Right atrium auricular region (tissue), 2 donors: ENCODE measurements at regions not wholly inside any gene's neighbourhood (a gene's known extent, or its start where the extent isn't known, plus 50 kb on each side); places are given as distances from the start of the nearest gene placed in this dataset.
A peak's percentile ranks its signal among the peaks of the same experiment; 100 is the strongest.

Experiments
- DNase-seq: peaks from one replicate; pipeline ENCODE4 v3.0.0-alpha.2; 2019; ENCODE audit warnings: low spot score
- H3K27ac ChIP-seq, 2 donors: fragments of 200-600 bp; sonication (generic); 1 replicate in 1 of 2; 2 replicates in 1 of 2; pipeline ENCODE4 v1.5.1; 2016 to 2019
- H3K27me3 ChIP-seq, 2 donors: fragments of 200-600 bp; sonication (generic); one replicate each; pipeline versions ENCODE4 v1.5.1 to v1.6.0; 2017 to 2019
- H3K36me3 ChIP-seq: fragments of 200-600 bp; sonication (generic); one replicate; pipeline ENCODE4 v1.5.1; 2016
- H3K4me1 ChIP-seq, 2 donors: fragments of 200-600 bp; sonication (generic); one replicate each; pipeline versions ENCODE4 v1.5.1 to v1.6.0; 2017 to 2019
- H3K4me3 ChIP-seq, 2 donors: fragments of 200-600 bp; sonication (generic); 1 replicate in 1 of 2; 2 replicates in 1 of 2; pipeline ENCODE4 v1.5.1; 2017 to 2019; ENCODE audit warnings: mild to moderate bottlenecking in 1 of 2, moderate library complexity in 1 of 2
- H3K9me3 ChIP-seq, 2 donors: fragments of 200-600 bp; sonication (generic); one replicate each; pipeline ENCODE4 v1.5.1; 2019
- TF ChIP-seq, protein P1 (sequence below), 2 donors: fragments of 200-600 bp; sonication (generic); IDR thresholded peaks; one replicate each; pipeline ENCODE4 v1.5.1; 2019; ENCODE audit warnings: antibody characterized with exemption in 2 of 2

DNA sequence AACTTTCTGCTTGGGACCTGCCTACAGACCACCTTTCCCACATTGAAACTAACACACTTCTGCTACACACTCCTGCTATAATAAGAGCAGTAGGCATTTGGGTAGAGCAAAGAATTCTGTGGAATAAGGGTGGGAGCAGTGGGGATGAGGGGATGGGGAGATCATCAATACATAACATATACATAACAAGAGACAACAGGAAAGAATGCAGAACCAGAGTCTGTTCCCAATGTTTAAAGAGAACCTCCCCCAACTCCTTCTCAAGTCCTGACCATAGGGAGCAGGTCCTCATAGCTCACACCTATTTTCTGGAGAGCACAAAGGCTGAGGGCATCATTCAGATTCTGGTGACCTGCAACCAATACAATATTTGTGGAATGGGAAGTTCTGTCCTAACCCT lies 121.6 kb upstream of the BARHL2 start:
- DNase-seq, result no peak
- TF ChIP-seq, protein P1, sequence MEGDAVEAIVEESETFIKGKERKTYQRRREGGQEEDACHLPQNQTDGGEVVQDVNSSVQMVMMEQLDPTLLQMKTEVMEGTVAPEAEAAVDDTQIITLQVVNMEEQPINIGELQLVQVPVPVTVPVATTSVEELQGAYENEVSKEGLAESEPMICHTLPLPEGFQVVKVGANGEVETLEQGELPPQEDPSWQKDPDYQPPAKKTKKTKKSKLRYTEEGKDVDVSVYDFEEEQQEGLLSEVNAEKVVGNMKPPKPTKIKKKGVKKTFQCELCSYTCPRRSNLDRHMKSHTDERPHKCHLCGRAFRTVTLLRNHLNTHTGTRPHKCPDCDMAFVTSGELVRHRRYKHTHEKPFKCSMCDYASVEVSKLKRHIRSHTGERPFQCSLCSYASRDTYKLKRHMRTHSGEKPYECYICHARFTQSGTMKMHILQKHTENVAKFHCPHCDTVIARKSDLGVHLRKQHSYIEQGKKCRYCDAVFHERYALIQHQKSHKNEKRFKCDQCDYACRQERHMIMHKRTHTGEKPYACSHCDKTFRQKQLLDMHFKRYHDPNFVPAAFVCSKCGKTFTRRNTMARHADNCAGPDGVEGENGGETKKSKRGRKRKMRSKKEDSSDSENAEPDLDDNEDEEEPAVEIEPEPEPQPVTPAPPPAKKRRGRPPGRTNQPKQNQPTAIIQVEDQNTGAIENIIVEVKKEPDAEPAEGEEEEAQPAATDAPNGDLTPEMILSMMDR (IDR thresholded peaks at IDR 0.05), result no peak
- H3K27ac ChIP-seq, result no peak overlapping the region
- H3K9me3 ChIP-seq, result no peaks in the 10 kb centered on the region
- H3K27me3 ChIP-seq, result peaks cover 10 to 16% of the 10 kb centered on the region in 2 donors
- H3K36me3 ChIP-seq, result no peaks in the 10 kb centered on the region
- H3K4me1 ChIP-seq, result peaks cover 0 to 23% of the 10 kb centered on the region in 2 donors
- no peak overlapping the region for H3K4me3 ChIP-seq

DNA sequence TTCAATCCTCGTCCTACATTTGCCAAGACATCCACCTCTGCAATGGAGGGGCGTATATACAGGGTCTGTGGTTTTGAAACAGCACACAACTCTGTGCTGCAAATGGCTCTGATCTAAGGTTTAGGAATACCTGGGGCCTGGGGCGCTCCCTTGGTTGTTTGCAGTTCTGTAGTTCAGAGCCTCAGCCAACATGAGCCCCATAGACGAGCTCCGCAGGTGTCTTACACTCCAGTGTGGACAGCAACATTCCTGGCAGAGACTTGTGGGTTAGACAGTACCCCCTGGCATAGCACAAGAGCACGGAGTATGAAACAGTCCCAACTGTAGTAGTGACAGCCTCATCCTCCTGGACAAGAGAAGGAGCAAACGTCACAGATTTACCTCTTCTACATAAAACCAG lies 120.3 kb upstream of the BARHL2 start:
- Histone ChIP-seq H3K4me3 (no peak overlapping the region), H3K27ac (no peak overlapping the region), H3K36me3 (no peaks in the 10 kb centered on the region), H3K4me1 (peaks cover 0 to 23% of the 10 kb centered on the region in 2 donors), H3K9me3 (no peaks in the 10 kb centered on the region), H3K27me3 (peaks cover 14 to 23% of the 10 kb centered on the region in 2 donors)
- DNase-seq, result no peak
- TF ChIP-seq, protein P1 (IDR thresholded peaks at IDR 0.05), result no peak

DNA sequence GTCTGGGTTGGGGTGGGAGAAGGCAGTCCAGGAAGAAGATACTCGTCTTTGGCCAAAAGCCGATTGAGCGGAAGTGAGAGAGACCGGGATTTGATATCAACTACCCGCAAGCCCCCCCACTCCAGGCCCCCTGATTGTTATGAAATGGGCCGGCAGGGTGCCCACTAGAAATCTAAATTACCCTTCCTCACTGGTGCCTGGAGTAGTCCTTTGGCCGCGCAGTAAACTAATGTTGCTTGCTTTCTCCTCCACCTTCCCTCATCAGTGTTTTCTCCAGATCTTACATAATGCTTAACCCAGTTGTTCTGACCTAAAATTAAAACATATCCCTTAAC lies 119.2 kb upstream of the BARHL2 start:
- peak overlapping the region; percentile 28 to 48 for H3K4me3 ChIP-seq
- TF ChIP-seq, protein P1 (IDR thresholded peaks at IDR 0.05), result no peak

DNA sequence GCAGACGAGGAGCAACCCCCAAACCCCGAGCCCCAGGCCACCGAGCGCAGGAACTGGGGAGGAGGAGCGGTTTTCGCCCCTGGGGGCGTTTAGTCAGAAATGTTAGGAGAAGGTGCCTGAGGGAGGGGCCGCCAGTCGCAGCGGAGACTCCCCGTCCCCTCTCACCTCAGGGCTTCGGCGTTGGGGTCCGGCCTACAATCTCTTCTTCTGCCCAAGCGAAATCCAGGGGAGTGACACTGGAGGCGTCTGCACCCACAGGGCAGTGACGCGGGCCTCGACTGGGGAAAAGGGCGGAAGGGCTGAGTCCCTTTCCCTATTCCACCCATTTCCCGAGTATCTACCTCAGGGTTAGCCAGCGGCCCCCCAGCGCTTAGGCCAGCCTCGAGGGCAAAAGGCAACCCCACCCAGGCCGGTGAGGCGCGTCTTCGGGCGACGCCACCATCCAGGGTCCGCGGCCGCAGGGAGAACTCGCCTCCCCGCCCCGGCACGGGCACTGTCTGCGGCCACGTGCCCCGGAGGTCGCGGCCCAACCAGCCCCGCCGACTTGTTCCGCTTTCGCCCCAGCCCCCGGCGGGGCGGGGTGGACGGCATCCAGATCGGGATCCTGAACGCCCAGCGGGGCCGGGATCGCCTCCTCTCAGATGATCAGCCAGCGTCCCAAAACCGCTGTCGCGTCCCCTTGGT lies 118.7 kb upstream of the BARHL2 start:
- peak overlapping the region; percentile 28 to 48 for H3K4me3 ChIP-seq
- H3K9me3 ChIP-seq, result no peaks in the 10 kb centered on the region
- H3K27ac ChIP-seq, result no peak overlapping the region
- H3K27me3 ChIP-seq, result peaks cover 19 to 23% of the 10 kb centered on the region in 2 donors
- peaks cover 0 to 23% of the 10 kb centered on the region in 2 donors for H3K4me1 ChIP-seq
- H3K36me3 ChIP-seq, result no peaks in the 10 kb centered on the region
- TF ChIP-seq, protein P1 (IDR thresholded peaks at IDR 0.05), result no peak
- DNase-seq, result no peak

More for the DNA sequence above, 119.2 kb upstream of the BARHL2 start:
- Histone ChIP-seq H3K27me3 (peaks cover 19 to 23% of the 10 kb centered on the region in 2 donors), H3K36me3 (no peaks in the 10 kb centered on the region), H3K9me3 (no peaks in the 10 kb centered on the region), H3K4me1 (peaks cover 0 to 23% of the 10 kb centered on the region in 2 donors), H3K27ac (no peak overlapping the region)
- no peak for DNase-seq

DNA sequence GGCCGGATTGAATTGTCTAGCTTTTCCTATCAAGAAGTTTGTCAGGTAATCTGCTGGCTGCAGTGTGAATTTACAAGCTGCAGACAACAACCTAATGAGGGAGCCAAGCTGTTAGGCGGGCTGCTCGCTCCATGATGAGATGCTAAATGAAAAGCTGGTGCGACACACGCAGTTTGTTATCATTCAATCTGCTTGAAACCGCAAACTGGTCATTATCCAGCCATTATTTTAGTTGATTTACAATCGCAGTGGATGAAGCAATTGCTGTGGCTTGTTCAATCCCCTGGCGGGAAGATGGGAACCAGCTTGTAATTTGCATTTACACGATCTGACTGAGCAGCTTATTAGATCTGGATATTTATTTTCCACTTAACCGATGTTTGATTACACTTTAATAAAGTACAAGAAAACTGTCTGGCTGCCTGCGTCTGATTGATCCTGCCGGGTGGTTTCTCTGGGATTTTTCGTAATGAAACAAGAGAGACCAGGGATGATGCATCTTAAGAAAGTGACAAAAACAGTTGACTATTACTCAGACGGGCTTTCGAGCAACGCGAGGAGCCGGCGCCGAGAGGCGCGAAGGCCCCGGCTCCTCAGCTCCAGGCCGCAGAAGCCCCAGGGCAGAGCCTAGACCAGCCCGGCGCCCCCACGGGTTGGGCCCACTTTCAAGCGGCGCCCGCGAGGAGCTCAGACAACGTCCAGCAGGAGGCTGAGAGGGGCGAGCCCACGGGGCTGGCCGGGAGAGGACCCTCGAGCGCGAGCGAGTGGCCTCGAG lies 118.0 kb upstream of the BARHL2 start:
- no peak for DNase-seq
- no peak overlapping the region for H3K27ac ChIP-seq
- peaks cover 0 to 23% of the 10 kb centered on the region in 2 donors for H3K4me1 ChIP-seq
- H3K36me3 ChIP-seq, result no peaks in the 10 kb centered on the region
- H3K9me3 ChIP-seq, result no peaks in the 10 kb centered on the region
- peaks cover 19 to 23% of the 10 kb centered on the region in 2 donors for H3K27me3 ChIP-seq
- TF ChIP-seq, protein P1 (IDR thresholded peaks at IDR 0.05), result no peak
- H3K4me3 ChIP-seq, result peak overlapping the region in 1 of 2 donors; percentile 48
